ENCODE measurements at regions not wholly inside any gene's neighbourhood (a gene's known extent, or its start where the extent isn't known, plus 50 kb on each side); places are given as distances from the start of the nearest gene placed in this dataset.

DNA sequence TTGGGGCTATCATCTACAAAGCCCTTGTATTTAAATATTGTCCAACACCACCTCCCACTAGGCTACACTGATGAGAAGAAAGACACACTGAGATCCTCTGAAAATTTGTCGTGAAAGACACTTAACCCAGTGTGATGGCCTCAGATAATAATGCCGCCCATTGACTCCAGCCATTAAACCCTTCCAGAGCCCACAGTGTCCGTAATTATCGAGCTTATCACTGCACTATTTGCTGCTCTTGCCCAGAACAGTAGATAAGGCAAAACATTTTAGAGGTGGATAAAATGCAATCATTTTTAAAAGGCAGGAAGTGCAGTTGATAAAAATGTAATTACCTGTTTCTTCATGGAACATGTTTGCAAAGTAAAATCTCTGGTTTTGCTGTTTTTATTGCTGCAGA lies 121.3 kb upstream of the DDX18 start:
- no peak for DNase-seq (ENCODE audit: extremely low read depth, low read depth)

DNA sequence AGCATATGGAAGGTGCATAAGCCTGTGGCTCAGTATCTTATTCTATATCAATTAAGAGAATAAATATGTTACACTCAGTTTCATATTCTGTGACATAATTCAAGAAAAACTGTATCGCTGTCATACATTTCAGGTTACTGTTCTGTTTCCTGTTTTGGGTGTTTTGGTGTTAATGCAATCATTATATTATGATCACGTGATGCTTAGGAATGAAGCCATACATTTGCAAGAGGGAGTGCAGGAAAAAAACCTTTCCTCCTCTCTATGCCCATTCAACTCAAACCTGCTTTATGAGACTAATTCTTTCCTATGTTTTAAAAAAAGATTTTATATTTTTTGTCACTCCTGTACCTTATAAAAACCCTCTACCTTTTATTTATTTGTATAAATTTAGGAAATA lies 120.8 kb upstream of the DDX18 start:
- DNase-seq (ENCODE audit: extremely low read depth, low read depth), result no peak

DNA sequence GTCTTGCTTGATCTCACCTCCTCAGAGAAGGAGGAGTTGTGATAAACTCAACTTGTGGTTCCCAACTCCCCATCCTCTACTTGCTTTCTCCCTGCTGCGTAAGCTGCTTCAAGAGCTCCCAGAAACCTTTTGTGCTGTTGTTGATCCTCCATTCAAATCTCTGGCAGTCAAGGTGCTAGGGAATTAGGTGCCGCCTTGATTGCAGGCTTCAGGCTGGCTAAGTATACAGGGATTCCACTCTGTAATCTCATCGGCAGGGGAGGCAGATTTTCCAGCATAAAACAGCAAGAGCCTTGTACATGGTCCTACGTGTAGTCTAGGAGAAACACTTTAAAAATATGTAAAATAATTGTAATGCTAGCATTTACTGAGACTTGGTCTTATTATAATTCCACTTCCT lies 116.2 kb upstream of the DDX18 start:
- no peak for DNase-seq (ENCODE audit: extremely low read depth, low read depth)

DNA sequence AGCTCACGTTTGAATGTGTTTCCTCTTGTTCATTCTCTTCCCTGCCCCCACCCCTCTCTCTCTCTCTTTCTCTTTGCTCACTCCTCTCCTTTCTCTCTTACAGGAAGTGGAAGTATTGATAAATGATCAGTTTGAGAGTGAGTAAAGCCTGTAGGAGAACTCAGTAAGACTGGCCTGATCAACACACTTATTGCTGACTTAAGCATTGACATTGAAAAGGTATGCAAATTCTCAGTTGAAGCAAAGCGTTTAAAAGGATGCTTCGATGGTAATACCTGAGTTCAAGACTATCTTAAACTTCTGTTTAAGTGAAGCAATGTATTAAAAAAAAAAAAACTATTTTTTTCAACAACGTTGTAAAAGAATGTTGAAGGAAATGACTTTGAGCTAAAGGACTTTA lies 115.7 kb upstream of the DDX18 start:
- DNase-seq (ENCODE audit: extremely low read depth, low read depth), result no peak

DNA sequence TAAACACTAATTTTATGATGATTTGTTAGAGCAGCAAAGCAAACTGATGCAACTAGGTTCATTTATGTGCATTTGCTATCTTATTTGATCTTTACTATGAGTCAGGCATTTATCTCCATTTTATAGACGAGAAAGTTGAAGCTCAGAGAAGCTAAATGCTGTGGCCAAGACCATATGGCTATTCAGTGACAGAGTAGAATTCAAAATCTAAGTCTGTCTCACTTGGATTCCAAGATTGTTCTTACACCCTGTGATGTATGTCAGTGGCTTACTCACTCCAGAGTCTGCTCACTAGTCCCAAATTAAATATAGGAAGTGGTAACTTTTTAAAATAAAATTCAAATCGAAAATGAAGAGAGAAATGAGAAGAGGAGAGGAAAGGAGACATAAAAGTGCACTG lies 114.0 kb upstream of the DDX18 start:
- no peak for DNase-seq (ENCODE audit: extremely low read depth, low read depth)

DNA sequence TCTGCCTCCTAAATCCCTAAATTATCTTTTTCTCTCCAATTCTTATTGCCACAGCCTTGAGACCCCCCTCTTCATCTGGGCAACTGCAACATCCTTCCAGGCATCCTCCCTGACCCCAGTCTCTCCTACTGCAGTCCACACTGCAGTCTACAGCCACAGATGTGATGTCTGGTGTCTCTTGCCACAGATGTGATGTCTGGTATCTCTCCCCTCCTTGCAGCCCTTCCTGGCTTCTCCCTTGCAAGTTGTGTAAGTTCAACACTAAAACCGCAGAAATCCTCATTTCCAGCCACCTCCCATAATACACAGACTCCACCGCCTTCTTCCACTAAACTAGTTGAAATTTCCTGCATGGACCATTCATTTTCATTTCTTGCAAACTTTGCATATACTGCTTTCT lies 113.1 kb upstream of the DDX18 start:
- DNase-seq (ENCODE audit: extremely low read depth, low read depth), result no peak

DNA sequence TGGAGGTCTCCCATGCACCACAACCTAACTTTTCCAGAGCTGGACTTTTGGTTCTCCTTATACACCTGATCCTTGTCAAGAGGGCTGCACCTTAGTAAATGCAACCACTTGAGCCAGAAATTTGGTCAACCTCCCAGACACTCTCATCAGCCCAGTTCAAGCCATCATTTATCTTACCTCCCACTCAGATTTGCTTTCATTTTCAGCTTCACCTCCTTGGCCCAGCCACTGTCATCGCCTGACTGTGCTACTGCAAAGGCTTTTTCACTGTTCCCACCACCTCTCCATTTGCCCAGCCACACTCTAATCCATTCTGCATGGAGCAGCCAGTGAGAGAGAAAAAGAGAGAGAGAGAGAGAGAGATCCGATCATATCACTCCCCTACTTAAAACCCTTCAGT lies 112.4 kb upstream of the DDX18 start:
- DNase-seq (ENCODE audit: extremely low read depth, low read depth), result no peak

DNA sequence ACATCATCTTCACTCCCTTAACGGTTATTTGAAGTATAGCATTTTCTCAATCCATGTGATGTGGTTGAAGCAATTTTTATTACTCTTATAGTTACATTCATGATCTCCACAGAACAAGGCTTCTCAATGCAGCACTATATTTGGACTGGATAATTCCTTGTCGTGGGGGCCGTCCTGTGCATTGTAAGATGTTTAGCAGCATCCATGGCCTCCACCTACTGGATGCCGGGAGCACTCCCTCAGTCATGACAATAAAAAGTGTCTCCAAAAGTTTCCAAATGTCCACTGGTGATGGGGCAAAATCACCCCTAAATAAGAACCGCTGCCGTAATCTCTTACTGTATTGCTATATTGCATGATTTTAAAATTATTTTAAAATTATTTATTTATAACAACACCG lies 110.6 kb upstream of the DDX18 start:
- DNase-seq (ENCODE audit: extremely low read depth, low read depth), result no peak

DNA sequence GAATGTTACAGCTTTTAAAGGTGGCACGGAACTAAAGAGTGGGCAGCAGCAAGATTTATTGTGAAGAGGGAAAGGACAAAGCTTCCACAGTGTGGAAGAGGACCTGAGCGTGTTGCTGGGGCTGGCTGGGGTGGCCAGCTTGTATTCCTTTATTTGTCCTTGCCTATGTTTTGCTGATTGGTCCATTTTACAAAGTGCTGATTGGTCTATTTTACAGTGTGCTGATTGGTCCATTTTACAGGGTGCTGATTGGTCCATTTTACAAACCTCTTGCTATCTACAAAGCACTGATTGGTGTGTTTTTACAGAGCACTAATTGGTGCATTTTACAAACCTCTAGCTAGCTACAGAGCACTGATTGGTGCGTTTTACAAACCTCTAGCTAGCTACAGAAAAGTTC lies 109.7 kb upstream of the DDX18 start:
- no peak for DNase-seq (ENCODE audit: extremely low read depth, low read depth)

DNA sequence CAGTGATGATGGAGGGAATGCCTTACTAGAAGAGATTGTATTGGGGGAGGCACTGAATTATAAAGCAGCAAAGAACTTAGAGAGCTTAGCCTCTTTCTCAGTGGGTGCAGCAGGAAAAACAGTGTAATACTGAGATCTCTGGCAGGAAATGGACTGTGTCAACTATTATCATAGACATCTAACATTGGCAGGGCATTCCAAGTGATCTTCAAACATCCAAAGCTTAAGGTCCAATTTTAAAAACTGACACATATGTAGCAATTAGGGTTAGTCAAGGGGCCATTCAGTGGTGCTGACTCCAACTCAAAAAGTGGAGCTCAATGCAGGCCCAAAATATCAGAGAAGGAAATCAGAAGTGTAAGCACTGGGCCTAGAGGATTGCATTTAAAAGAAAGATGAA lies 106.6 kb upstream of the DDX18 start:
- DNase-seq (ENCODE audit: extremely low read depth, low read depth), result no peak

DNA sequence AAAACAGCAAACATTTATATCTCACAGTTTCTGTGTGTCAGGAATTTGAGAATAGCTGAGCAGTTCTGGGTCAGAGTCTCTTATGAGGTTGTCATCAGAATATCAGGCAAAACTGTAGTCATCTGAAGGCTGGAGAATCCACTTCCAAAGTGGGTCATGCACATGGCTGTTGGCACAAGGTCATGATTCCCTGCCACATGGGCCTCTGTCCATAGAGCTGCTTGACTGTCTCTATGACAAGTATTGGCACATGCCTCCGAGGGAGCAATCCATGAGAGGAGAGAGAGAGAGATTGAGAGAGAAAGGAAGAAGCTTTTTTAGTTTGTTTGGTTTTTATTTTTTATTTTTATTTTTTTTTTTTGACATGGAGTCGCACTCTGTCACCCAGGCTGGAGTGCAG lies 101.8 kb upstream of the DDX18 start:
- DNase-seq (ENCODE audit: extremely low read depth, low read depth), result no peak

DNA sequence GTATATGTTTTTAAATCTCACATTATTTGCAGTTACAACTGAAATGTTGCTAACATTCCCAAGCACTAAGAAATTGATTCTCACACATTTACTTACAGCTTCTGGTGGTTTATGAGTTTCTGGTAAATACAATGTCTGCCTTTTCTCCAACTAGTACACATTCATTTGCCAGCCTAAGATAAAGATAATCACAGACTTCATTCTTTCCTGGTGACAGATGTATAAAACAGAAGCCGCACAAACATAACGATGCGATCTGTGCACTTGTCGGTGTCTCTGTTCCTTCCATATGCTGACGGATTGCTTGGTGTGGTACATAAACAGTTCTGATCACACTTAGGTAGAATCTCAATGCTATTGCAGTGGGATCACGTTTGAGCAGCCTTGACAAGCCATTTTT lies 100.4 kb upstream of the DDX18 start:
- DNase-seq (ENCODE audit: extremely low read depth, low read depth), result no peak

DNA sequence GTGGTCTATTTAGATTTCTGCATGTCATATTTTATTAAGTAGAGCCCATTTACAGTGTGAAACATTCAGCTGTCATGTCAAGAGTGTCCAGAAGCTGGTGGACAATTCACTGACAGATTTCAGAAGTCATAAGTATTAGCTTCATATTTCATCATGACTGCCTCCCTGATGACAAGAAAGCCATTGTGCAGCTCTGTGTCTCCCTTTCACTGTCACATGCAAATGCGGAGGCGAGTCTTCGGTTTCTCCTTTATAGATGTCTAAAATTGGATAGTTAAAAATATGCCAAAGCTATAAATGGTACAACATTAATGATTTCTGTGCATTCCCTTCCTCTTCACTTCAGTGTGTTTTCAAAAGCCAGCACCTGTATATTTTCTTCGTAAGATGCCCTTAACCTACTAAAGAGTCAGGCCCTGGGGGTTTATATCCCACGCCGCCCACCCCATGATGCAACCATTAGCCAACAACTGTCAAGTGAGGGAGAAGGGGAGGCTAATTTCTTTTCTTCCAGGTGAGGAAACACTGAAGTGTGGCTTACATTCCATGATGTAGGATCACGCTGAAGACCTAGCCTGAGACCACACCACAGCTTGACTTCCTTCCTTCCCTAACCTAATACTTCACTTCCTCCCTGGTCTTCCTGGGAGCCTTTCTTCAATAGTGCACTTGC lies 99.6 kb upstream of the DDX18 start:
- DNase-seq (ENCODE audit: extremely low read depth, low read depth), result no peak

DNA sequence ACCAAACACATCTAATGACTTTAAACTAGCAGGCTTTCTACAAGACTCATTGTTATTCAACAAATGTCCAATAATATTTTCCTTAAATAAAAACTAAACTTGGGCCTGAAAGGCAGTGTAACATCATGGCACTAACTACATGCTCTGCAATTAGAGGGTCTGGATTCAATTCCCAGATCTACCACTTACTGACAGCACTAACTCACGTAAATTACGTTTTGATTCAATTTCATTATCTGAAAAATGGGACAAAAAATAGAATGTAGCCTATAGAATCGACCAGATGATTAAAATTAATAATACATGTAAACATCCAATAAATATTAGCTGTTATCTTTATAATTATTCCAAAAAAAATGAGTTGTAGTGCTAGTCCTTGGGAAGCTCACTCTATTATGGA lies 98.0 kb upstream of the DDX18 start:
- no peak for DNase-seq (ENCODE audit: extremely low read depth, low read depth)

DNA sequence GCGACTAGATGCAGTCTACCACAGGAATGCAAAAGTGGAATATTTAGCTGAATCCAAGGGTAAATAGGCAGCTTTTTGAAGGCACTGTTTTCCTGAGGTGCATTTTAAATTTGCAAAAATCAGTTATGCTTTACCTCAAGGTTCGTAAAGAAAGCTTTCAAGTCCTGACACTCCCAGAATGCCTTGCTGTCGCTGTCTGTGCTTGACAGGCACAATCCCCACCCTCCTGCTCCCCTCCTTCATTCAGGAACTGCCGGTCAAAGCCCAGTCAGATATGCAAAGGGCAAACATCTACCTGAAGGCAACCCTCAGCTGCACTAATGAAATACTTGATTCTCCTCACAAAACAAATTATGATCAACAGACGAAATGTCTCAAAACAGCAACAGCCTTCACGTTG lies 97.4 kb upstream of the DDX18 start:
- DNase-seq (ENCODE audit: extremely low read depth, low read depth), result no peak

DNA sequence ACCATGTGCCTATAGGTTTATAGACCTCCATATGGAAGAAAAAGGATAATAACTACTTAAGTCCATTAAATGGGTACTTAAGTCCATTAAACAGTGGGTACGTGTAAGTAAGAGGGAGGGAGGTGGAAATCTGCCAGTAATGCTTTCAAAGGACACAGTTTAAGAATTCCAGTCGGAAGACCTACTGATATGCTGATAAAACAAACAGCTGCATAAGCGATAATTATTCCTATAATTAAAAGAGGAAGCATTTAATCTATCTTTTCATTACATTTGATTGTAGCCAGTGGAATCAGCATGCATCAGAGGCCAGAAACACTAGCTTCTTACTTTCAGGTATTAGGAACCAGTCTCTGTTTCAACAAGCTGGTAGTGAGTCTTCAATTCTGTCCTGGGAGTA lies 96.4 kb upstream of the DDX18 start:
- DNase-seq (ENCODE audit: extremely low read depth, low read depth), result no peak

DNA sequence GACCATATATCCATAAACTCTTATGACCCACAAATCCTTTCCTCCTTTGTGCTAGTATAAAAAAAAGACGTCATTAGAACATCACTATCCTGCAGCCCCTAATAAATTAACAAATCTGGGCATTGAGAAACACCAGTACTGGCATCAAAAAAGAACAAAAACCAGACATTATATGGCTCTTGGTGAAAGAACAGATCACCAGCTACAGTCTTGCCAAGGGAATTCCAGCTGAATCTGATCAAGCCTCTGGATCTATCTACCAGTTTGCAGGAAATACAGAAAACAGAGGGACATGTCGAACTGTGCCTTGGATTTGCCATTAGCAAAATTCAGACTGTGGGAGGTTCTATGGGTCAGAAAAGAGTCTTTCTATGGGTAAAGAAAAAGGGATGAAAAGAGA lies 93.7 kb upstream of the DDX18 start:
- no peak for DNase-seq (ENCODE audit: extremely low read depth, low read depth)

DNA sequence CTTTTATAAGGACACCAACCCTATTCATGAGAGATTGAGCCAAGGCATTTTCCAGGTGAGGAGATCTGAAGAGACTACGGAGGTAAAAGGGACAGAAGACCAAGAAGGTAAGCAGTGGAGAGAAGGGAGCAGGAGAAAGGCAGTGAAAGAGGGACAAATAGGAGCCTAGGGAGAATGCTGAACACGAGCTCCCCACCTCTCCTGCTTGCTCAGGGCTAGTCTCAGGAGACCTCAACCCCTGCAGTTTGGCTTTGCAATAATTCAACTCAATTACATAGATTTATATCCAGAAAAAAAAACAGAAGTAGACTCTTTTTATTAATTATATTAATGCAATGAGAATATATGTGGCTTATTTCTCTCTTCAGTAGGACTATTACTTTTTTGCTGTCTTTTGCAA lies 91.0 kb upstream of the DDX18 start:
- DNase-seq (ENCODE audit: extremely low read depth, low read depth), result no peak

DNA sequence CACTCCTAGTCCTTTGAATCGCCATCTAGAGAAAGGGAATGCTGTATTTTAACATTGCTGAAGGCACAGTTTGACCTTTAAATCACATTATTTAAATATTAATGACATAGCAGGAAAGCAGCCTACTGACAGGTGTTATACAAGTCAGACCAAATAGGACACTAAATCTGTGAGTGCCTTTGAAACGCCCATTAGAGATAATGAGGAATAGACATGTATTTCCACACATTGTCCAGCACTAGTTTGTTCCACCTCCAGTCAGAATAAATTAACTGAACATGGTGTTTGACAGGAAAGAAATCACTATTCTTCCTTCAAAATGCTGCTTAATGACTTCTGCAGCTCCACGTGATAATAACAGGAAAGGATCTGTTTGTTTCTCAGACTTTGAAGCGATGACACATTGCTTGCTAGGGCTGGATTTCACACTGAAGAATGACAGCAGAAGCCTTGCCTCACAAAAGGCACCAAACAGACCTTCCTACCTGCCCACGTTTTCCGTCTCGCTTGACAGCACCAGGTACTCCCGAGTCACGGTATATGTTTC lies 90.5 kb upstream of the DDX18 start:
- no peak for DNase-seq (ENCODE audit: extremely low read depth, low read depth)

DNA sequence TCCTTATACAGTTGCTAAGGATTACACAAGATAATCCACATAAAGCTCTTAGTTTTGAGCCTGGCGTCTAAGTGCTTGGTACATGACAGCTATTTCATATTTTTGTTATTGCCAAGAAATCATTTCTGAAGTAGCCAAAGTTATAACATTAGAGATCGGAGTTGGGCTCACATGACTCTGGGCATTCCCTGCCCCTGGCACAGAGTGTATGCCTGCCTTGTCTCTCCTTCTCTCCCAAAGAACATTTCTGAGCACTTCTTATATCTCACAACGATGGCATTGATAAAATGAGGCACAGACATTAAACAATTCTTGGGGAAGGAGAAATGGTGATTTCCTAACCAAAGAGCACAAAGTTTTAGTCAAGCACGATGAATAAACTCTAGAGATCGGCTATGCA lies 87.7 kb upstream of the DDX18 start:
- no peak for DNase-seq (ENCODE audit: extremely low read depth, low read depth)

DNA sequence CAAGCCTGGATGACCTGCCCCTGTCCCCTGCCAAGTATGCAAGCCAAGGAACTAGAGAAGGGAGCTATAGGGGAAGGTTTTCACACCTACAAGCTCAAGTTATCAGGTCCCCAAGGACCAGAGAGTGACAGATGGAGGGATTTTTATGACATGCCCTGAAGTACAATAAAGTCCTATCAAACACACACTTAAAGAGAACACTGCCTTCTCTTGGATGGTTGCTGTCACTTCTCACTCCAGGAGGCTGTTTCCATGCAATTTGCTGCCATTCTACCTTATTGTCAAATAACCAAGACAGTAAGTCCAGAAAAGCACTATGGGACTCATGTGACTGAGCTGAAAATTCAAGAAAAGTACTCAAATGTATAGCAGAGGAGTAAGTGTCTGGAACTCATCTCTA lies 76.6 kb upstream of the DDX18 start:
- no peak for DNase-seq (ENCODE audit: extremely low read depth, low read depth)

DNA sequence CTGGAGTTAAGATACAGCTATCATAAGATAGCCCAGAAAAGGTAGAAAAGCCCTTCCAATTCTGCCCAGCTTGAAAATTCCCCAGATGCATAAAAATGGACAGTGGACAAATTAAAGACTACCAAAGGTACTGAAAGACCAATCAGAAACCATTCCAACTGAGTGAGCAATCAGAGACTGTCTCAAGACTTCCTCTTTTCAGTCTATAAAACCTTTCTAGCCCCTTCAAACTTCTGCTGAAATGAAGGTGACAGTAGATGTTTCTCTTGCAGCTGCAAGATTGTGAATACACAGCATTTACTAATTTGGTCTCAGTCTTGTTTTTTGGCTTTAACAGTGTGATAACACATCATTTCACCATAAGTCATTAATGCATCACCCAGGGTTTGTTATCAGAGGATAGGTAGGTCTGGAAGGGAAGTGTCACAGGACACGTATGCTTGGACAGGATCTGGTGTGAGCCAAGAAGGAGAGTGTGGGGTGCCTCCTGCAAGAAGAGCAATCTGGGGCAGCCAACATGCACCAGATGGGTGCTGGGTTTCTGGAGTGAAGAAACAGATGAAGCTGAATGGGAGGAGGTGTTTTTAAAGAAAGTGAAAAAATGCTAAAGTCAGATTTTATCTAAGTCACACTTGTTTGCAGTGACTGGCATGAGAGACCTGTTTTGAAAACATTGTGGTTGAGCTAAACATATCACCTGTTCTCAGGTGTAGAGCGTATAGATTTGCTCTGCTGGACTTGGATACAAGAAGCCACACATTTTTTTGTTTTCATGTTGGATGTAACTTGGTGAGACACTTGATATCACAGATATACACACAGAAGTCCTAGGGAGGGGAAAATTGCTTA lies 75.3 kb upstream of the DDX18 start:
- no peak for DNase-seq (ENCODE audit: extremely low read depth, low read depth)

Measured in NCI-H460 (cell line).